ENCODE measurements at regions not wholly inside any gene's neighbourhood (a gene's known extent, or its start where the extent isn't known, plus 50 kb on each side); places are given as distances from the start of the nearest gene placed in this dataset.
"Not testable (repeated sequence)": the region's sequence is repeated elsewhere in the genome, so short reads cannot be mapped to it uniquely, and the experiment has no call there.

DNA sequence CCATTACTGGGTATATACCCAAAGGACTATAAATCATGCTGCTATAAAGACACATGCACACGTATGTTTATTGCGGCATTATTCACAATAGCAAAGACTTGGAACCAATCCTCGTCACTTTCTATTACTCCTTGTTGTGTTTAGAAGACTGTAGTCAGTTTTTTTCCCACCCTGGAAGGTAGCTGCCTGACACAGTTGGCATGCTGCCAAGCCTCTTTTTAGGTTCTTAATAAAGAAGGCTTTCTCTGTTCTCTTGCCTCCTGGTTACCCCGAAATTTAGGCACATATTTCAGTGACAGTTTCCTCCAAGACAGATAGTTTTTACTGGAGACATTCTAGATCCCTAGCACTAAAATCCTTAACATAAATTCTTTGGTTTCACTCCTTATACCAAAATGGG is 205.4 kb upstream of the PCSK5 start:
- Mint-ChIP-seq H3K9me3 (ENCODE audit: unreplicated experiment) (peaks cover 40% of the 10 kb centered on the region), H3K36me3 (ENCODE audit: insufficient read depth, unreplicated experiment) (no peaks in the 10 kb centered on the region), H3K4me3 (ENCODE audit: unreplicated experiment) (no peak overlapping the region), H3K4me1 (ENCODE audit: insufficient read depth, unreplicated experiment) (no peaks in the 10 kb centered on the region), H3K27ac (ENCODE audit: low read depth, unreplicated experiment) (no peak overlapping the region), H3K27me3 (ENCODE audit: insufficient read depth, unreplicated experiment) (no peaks in the 10 kb centered on the region)
- no peak for TF ChIP-seq CTCF (IDR thresholded peaks at IDR 0.05; ENCODE audit: unreplicated experiment)
- no peak for DNase-seq (ENCODE audit: unreplicated experiment)
- BruUV-seq (replicated peaks) = no TSS peak
- CTCF ChIA-PET = no interaction called here
- POLR2A ChIA-PET = no interaction called here
- intact Hi-C loops (cut with micrococcal nuclease) = no loop called here

DNA sequence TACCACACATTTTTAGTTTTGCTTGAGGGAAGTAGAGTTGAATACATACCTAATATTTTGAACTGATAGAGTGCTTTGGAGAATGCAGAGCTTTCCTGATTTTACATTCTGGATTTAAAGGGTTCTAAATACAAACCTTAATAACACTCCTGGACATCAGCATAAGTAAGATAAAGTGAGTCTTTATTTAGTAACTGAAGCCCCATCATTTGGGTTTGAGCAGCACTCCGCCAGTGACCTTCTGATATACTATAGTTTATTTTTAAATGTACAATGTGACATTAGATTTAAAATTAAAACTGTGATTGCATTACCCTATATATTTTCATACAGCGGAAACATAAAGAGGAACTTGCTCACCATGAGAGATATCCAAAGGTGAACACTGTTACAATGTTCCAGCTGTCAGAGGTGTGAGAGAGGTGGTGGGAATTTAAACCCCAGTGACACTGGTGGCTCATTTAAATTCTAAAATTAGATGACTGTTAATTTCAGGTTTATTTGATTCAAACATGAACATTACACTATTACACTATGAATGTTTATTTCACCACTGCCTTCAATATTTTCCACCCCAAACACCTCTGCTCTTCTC is 203.0 kb upstream of the PCSK5 start:
- TF ChIP-seq CTCF (IDR thresholded peaks at IDR 0.05; ENCODE audit: unreplicated experiment) = no peak
- CTCF ChIA-PET = no interaction called here
- BruUV-seq (replicated peaks) = no TSS peak

GRCh38 chr9:75690551-75690950 is 199.9 kb upstream of the PCSK5 start:
- CTCF ChIA-PET; H3K4me1 Mint-ChIP-seq (ENCODE audit: insufficient read depth, unreplicated experiment): not testable (repeated sequence)
- peaks cover 50% of the 10 kb centered on the region for H3K9me3 Mint-ChIP-seq (ENCODE audit: unreplicated experiment)

More for the DNA sequence above, 203.0 kb upstream of the PCSK5 start:
- Mint-ChIP-seq H3K27ac (ENCODE audit: low read depth, unreplicated experiment) (no peak overlapping the region), H3K36me3 (ENCODE audit: insufficient read depth, unreplicated experiment) (no peaks in the 10 kb centered on the region), H3K27me3 (ENCODE audit: insufficient read depth, unreplicated experiment) (no peaks in the 10 kb centered on the region), H3K4me1 (ENCODE audit: insufficient read depth, unreplicated experiment) (no peaks in the 10 kb centered on the region), H3K4me3 (ENCODE audit: unreplicated experiment) (no peak overlapping the region), H3K9me3 (ENCODE audit: unreplicated experiment) (peaks cover 51% of the 10 kb centered on the region)
- no peak for DNase-seq (ENCODE audit: unreplicated experiment)
- POLR2A ChIA-PET = no interaction called here
- intact Hi-C loops (cut with micrococcal nuclease) = no loop called here

GRCh38 chr9:75691408-75691807 is 199.1 kb upstream of the PCSK5 start:
- Mint-ChIP-seq H3K27me3 (ENCODE audit: insufficient read depth, unreplicated experiment) (no peaks in the 10 kb centered on the region), H3K4me1 (ENCODE audit: insufficient read depth, unreplicated experiment) (no peaks in the 10 kb centered on the region), H3K36me3 (ENCODE audit: insufficient read depth, unreplicated experiment) (no peaks in the 10 kb centered on the region), H3K9me3 (ENCODE audit: unreplicated experiment) (peaks cover 44% of the 10 kb centered on the region), H3K4me3 (ENCODE audit: unreplicated experiment) (no peak overlapping the region), H3K27ac (ENCODE audit: low read depth, unreplicated experiment) (no peak overlapping the region)
- TF ChIP-seq CTCF (IDR thresholded peaks at IDR 0.05; ENCODE audit: unreplicated experiment) = no peak
- DNase-seq (ENCODE audit: unreplicated experiment) = no peak
- ChIA-PET POLR2A (no interaction called here), CTCF (no interaction called here)
- intact Hi-C loops (cut with micrococcal nuclease) = no loop called here
- no TSS peak for BruUV-seq (replicated peaks)

More at GRCh38 chr9:75690551-75690950, 199.9 kb upstream of the PCSK5 start:
- H3K27ac Mint-ChIP-seq (ENCODE audit: low read depth, unreplicated experiment); H3K4me3 Mint-ChIP-seq (ENCODE audit: unreplicated experiment); H3K27me3 Mint-ChIP-seq (ENCODE audit: insufficient read depth, unreplicated experiment); BruUV-seq (replicated peaks); DNase-seq (ENCODE audit: unreplicated experiment); H3K36me3 Mint-ChIP-seq (ENCODE audit: insufficient read depth, unreplicated experiment); intact Hi-C loops (cut with micrococcal nuclease); POLR2A ChIA-PET: not testable (repeated sequence)

- CTCF ChIA-PET = no interaction called here
- Mint-ChIP-seq H3K4me1 (ENCODE audit: insufficient read depth, unreplicated experiment) (no peaks in the 10 kb centered on the region), H3K27ac (ENCODE audit: low read depth, unreplicated experiment) (no peak overlapping the region), H3K36me3 (ENCODE audit: insufficient read depth, unreplicated experiment) (no peaks in the 10 kb centered on the region), H3K4me3 (ENCODE audit: unreplicated experiment) (no peak overlapping the region), H3K9me3 (ENCODE audit: unreplicated experiment) (peaks cover 44% of the 10 kb centered on the region), H3K27me3 (ENCODE audit: insufficient read depth, unreplicated experiment) (no peaks in the 10 kb centered on the region)
- POLR2A ChIA-PET = no interaction called here
- BruUV-seq (replicated peaks) = no TSS peak
- DNase-seq (ENCODE audit: unreplicated experiment) = no peak
- TF ChIP-seq CTCF (IDR thresholded peaks at IDR 0.05; ENCODE audit: unreplicated experiment) = no peak
- intact Hi-C loops (cut with micrococcal nuclease) = no loop called here
Observed at GRCh38 chr9:75692309-75692708, 198.2 kb upstream of the PCSK5 start.

Measured in MCF 10A (cell line).